Ramos (cell line): ENCODE measurements at regions not wholly inside any gene's neighbourhood (a gene's known extent, or its start where the extent isn't known, plus 50 kb on each side); places are given as distances from the start of the nearest gene placed in this dataset.
"Not testable (repeated sequence)": the region's sequence is repeated elsewhere in the genome, so short reads cannot be mapped to it uniquely, and the experiment has no call there.

Experiments used
- in situ Hi-C: fragments of 300-500 bp; cut with MboI; formaldehyde crosslinking; loops from one replicate; pipeline ENCODE4 v1.14.3; 2022; ENCODE audit warnings: low sequenced_read_pairs; ENCODE audit not compliant: unreplicated experiment

DNA sequence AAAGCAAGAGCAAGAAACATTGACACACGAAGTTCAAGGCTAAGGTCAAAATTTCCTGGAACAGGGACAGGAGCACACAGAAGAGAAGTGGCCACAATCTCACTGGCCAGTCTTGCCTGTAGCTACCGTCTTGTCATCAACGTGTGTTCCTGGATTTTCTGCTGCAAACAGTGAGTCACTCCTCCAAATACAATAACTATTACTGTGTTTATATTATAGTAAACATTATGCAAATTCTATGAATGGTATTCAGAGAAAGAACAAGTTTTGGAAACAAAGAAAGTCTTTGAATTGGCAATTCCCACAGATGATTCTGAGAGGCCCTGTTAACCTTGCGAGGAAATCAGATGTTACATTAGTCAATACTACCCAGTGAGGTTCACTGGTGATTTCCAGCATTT is 220.5 kb downstream of the FAM43A start:
- in situ Hi-C loops: no loop called here

DNA sequence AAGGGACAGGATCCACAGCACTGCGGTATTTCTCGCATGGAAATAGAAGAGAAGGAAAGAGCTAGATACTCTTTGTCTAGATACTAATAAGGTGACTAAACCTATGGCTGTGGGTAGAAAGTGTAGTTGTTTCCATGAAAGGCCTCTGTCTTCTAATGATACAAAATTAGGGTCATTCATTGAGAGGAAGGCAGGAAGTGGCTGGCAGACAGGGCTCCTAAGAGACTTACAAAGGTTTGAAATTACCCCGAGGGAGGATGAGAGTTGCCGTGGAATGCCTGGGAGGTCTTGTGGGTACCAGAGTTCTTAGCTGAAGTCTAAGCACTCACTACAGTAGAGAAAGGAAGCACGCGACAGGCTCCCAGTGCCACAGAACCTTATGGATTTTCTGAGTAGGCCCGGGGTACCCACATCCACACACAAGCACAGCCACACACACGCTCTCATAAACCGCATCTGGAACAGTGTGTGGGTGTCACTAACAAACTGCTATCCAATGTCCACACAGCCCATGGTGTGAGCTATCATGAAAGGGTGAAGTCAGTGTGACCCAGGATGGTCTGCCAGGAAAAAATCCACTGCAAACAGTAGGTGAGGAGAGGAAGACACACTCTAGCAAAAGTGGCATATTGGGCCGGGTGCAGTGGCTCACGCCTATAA is 221.4 kb downstream of the FAM43A start:
- in situ Hi-C loops: no loop called here

DNA sequence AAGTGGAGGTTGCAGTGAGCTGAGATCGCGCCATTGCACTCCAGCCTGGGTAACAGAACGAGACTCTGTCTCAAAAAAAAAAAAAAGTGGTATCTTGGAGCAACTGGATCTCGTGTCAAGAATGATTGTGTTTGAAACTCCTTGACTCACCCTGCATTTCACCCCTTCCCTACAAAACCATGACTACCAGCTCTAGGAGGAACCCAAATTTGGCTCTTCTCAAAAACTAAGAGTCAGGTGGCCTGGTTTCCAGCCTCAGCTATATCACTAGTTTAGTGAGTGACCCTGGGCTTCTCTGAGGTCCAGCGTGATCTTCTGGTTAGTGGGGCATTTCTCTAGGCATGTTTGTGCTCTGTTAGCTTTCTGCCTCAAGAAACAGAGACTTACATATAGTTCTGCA is 222.1 kb downstream of the FAM43A start:
- in situ Hi-C loops: no loop called here

DNA sequence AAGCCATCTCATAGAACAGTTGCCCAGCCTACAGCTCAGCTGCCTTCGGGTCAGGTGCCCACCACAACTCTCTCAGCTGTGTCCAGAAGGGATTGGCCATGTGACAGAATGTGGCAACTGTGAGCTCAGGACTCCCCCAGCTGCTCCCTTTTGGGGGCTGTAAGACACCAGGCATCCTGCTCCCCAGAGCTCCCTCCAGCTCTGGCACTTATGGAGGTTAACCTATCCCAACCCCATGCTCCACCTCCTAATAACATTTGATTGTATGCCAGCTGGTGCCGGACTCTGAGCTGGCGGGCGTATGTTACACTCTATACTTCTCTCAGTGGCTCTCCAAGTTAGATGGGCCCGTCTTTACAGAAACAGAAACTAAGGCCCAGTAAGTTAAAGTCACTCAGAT is 222.8 kb downstream of the FAM43A start:
- in situ Hi-C loops: no loop called here

DNA sequence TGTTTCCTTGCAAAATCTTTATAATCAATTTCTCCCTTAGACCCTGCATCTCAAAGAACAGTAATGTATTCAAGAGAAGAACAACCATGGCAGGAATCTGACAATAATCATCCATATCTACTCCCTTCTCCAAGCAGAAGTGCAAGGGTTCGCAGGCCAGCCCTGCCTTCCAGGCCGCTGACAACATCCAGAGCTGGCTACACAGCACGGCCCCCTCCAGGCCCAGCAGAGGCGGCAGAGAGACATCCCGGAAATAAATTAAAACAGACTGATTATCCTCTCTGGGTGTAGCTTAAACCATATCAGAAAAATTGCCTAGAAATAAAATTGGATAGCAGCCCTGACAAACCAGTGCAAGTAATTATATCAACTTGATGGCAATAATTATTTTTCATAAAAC is 223.3 kb downstream of the FAM43A start:
- in situ Hi-C loops: no loop called here

DNA sequence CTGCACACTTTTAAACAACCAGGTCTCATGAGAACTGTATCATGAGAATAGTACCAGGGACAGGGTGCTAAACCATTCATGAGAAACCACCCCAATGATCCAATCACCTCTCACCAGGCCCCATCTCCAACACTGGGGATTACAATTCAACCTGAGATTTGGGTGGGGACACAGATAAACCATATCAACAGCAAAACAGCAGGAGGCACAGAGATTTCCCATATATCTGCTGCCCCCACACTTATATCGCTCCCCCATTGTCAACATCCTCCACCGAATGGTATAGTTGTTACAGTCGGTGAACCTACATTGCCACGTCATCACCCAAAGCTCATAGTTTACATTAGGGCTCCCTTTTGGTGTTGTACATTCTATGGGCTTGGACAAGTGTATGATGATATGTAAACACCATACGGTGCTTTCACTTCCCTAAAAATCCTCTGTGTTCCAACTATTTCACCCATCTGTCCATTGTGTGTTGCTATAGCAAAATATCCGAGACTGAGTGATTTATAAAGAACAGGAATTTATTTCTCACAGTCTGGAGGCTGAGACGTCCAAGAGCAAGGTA is 224.8 kb downstream of the FAM43A start:
- in situ Hi-C loops: no loop called here

DNA sequence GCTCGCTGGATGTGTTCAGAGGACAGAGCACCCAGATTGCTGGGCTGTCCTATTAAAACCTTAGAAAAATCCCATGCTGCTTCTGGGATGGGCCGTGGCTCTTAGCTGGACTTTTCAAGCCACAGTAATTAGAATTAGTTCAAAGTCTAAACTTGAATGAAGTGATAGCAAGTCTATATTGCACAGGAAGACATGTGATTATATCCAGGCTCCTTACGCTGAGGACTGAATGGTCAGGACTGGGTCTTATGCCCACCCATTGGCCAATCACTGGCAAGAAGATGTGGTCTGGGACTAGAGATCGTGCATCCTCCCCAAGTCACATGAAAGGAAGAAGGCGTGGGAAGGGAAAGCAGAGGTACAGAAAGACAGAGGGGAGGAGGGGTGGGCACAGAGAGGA is 227.6 kb downstream of the FAM43A start:
- in situ Hi-C loops: no loop called here

DNA sequence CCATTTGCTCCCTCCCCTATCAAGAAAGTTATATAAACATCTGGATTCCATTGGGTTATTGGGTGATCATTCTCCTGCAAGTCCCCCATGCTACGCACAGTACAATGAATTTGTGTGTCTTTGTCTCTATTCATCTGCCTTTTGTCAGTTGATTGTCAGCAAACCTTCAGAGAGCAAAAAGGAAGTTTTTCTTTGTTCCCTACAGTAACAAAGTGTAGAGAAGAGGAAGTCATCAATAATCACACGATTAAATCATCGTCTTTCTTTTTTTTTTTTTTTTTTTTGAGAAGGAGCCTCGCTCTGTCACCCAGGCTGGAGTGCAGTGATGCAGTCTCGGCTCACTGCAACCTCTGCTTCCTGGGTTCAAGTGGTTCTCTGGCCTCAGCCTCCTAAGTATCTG is 239.2 kb downstream of the FAM43A start:
- in situ Hi-C loops: not testable (repeated sequence)

DNA sequence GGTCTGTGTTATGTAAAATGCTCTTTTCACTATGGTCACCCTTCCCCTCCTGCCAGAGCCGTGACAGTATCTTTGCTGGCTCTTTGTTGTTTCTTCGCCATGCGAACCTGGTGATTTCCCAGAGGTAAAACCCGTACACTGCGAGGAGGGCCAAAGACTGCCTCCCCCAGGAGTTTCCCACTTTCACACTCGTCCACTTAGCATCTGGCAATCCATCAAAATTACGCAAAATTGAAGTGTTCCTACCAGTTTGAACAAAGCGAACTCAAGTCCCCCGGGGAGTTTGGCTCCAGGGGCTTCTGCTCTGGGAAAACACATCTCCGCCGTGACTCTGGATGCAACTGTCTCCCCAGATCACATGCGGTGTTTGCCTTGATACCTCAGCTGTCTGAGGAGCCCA is 239.9 kb downstream of the FAM43A start:
- in situ Hi-C loops: no loop called here

DNA sequence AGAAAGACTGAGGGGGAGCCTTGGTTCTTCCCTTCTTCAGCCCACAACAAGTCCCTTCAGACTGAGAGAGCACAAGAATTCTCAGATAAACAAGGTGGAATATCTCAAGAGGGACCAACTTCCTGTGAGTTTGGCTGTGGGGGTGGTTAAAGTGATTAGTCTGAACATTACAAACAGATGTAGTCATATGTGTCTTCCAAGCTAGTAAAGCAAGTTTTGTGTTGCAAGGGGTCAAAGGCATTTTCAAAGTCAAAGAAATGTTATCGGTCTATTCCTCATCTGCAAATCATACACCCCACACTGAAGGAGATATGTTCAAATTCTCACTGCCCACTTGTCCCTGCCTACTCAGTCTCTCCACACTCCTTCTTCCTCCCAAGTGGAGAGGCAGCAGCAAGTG is 242.5 kb downstream of the FAM43A start:
- in situ Hi-C loops: no loop called here

DNA sequence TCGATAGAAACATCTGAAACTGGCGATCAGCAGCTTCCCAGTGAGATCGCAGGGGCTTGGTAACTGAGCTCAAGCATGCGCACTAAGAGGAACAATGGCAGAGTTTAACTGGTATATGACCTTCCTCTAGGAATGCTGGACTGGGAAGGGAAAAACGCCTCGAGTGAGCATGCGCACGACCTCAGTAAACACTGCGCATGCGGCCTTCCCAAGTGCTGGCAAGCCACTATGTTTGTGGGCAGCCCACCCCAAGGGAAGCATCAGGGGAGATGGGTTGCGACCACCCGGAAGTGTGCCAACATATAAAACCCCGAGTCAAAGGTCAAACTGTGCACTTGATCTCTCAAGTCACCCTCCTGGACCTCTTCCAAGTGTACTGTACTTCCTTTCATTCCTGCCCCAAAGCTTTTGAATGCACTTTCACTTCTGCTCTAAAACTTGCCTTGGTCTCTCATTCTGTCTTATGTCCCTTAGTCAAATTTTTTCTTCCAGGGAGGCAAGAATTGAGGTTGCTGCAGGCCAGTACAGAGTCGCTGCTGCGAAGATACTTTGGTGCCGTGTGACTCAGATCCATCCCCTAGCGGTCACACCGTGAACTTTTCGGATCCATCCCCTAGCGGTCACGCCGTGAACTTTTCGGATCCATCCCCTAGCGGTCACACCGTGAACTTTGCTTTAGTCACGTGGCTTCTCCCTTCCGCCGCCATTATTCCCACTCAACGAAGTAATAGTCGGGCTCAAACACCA is 243.3 kb downstream of the FAM43A start:
- in situ Hi-C loops: no loop called here

DNA sequence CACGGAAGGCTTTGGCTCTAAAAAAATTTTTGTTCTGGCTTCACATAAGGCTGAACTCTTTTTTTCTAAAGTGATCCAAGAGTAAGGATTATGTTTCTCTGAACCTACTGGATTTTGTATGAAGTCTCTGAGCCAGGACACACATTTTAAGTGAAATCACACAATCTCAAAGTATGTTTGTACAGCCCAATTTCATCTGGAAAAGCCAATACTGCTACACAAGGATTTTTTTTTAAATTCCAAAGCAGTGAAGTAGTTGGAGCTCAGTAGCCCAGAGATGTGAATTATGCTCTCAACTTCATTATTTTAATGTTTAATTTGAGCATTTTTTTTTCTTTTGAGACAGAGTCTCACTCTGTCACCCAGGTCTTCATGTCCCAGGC is 243.9 kb downstream of the FAM43A start:
- in situ Hi-C loops: no loop called here

DNA sequence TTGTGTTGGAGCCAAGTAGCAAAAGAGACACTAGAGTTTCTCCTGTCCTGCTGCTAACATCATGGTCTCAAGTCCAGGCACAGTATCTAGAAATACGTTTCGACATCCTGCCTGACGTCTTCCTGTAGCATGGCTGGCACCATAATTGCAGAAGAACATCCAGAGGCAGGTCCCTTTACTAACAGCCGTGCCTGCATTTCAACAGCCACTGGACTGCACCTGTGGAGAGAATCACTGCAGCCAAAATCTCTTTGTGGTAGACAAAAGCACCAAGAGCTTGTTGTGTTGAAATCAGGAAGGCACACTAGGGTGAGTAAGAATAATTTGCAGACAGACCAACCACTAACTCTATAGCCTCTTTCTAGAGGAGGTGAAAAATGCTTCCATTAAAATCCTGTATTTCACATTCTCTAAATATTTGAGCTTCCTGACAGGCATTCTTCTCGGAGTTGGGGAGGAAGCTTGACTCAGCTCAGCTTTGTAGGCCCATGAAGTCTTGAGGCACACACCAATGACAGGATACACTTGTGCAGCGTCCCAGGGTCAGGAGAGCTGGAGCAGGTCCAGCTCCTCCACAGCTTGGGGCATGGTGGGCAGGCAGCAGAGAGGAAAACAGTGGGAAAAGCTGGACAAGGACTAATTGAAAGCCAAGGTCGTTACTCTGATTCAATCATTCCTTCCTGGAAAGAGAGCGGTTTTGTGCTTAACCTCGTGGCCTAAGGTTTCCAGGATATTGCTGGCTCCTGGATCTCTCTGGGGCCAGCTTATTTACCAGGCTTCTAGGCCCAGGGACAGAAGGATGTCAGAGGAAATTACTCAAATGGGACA is 244.9 kb downstream of the FAM43A start:
- in situ Hi-C loops: no loop called here

DNA sequence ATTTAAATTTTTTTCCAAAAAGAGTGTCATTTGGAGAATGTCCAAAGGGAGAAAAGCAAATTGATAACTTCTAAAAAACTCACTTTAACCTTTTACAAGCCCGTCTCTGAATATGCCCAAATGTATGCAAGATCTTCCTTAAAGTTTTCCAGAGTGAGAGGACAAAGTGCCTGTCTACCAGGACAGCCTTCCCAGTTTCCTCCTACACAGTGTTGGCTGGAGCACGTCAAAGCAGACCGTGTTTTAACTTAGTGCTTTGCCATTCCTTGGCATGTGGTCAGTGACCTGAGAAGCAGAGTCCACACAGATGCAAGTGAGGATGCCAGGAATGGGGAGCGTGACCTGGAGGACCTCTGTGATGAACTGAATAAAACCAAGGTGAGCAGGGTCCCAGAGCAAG is 245.7 kb downstream of the FAM43A start:
- in situ Hi-C loops: no loop called here

DNA sequence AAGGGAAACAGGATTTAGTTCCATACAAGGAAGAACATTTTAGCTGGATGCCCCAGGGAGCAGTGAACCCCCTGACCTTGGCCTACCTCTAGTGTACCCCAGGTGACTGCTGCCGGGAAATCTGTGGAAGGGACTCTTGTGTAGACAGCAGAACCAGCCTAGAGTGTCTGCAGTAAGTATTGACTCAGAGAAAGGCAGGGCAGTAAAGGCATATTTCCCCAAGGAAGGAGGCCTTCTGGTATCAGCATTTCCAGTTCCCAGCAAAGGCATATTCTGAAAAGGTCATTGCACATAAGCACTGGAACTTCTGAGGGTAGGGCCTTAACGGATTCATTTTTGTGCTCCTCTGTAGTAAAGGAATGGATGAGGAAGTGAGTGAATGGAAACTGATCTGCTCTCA is 246.2 kb downstream of the FAM43A start:
- in situ Hi-C loops: no loop called here

DNA sequence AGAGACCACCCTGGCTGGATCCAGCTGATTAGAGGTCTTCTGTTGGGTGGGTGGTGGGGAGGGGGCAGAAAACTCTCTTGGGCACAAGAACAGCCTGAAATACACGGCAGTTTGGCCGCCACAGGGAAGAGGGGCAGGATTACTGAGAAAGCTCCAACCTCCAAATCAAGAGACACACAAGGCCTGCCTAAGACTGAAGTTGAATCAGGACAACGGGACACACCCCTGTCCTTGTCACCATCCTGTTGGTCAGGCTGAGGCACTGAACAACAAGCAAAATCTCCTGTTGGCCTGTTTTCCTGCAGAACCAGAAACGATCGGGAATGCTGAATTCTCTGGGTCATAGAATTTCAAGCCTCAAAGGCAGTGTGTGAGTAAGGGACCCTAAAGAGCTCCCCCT is 247.8 kb downstream of the FAM43A start:
- in situ Hi-C loops: no loop called here

DNA sequence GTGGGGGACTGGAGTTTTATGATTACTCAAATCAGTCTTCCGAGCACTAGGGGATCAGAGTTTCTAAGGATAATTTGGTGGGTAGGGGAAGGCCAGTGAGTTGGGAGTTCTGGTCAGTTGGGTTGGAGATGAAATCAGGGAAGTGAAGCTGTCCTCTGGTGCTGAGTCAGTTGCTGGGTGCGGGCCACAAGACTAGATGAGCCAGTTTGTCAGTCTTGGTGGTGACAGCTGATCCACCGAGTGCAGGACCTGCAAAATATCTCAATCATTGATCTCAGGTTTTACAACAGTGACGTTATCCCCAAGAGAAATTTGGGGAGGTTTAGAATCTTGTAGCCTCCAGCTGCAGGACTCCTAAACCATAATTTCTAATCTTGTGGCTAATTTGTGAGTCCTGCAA is 249.4 kb downstream of the FAM43A start:
- in situ Hi-C loops: no loop called here

DNA sequence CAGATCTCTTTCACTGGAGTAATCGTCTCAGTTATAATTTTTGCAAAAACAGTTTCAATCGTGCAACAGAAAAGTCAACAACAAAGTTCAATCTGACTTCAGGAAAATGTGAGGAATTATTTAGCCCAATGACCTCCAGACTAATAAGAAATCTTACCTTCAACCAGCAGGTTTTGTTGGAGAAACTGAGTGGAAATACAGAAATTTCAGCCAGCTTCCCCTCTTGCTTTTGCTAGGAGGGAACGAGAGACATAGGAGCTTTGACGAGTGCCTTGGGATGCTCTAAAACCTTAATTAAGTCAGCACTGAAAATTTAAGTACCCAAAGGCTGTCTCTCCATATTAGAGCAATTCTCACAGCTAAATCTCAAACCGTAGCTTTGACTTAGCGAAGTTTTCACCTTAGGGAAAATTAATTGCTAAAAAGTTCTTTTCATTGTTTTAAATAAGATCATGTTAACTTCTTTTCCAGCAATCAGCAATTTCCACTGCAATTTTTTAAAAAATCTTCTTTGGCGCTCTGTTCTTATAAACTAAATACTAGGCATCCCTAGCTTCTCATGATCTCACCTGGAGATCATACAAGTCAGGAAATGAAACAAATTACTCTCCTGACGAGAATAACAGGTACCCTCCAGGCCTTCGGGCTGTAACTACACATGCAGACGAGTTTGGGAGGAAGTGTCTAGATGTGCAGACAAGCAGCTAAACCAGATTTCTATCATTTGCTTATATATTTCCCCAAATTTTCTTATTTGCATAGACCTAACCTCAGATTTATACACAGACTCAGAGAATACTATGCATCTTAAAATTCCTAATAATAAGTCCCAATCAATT is 250.2 kb downstream of the FAM43A start:
- in situ Hi-C loops: no loop called here

DNA sequence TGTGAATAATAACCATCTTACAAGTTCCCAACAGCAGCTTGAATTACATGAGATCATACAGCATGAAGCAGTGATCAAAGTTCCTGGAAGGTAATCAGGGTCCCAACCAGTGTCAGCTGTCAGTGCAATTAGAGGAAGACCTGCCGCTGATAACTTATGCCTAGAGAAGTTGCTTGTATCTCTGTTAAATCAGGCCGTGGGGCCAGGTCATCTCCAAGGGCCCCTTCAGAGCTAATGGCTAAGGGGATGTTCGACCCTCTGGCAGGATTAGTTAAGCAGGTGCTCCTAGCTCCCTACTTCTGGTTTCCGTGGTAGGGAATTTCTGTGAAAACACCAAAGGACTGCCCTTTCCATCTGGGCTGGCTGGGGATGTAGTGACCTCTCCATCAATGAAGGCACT is 251.0 kb downstream of the FAM43A start:
- in situ Hi-C loops: no loop called here

DNA sequence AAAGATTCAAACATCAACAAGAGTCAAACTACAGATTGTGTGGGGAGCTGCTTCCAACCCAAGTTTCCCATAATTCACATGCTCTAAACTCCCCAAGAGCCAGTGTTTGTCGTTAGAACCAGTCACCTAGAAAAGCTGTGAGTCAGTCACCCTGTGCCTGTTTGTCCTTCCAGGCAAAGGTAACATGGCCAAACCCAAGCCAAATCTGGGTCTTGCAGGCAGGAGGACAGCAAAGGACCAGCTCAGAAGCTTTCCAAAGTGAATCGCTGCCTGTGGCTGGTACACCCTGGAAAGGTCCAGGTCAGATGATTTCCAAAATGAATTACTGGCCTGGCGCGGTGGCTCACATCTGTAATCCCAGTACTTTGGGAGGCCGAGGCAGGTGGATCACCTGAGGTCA is 251.5 kb downstream of the FAM43A start:
- in situ Hi-C loops: no loop called here
